B cell (primary cell): ENCODE measurements at regions not wholly inside any gene's neighbourhood (a gene's known extent, or its start where the extent isn't known, plus 50 kb on each side); places are given as distances from the start of the nearest gene placed in this dataset.

Source experiments
- ATAC-seq: fragments of 200-7000 bp; cut with Tn5 transposase; one replicate; pipeline ENCODE4 v1.10.0; 2021; ENCODE audit warnings: low read depth, mild to moderate bottlenecking, moderate number of reproducible peaks, moderate library complexity
- CTCF ChIA-PET: fragments of 350-600 bp; sonication (Branson Sonifier 250); formaldehyde crosslinking; loops from one replicate; lab custom pipeline; 2021; ENCODE audit warnings: antibody characterized with exemption, inconsistent platforms; lab: Charles Lee
- POLR2A ChIA-PET: fragments of 350-600 bp; sonication (Branson Sonifier 250); formaldehyde crosslinking; loops from one replicate; lab custom pipeline; 2021; ENCODE audit warnings: antibody characterized with exemption; lab: Charles Lee
- DNase-seq: peaks from one replicate; pipeline ENCODE4 v3.0.0; 2013
- H2AFZ ChIP-seq: 2 replicates; pipeline ENCODE4 v1.6.1; 2012; ENCODE audit warnings: mild to moderate bottlenecking, low read depth, low read length; ENCODE audit not compliant: insufficient read depth, poor library complexity, severe bottlenecking
- H3K27ac ChIP-seq, 2 donors: 1 replicate in 1 of 2; 2 replicates in 1 of 2; pipeline ENCODE4 v1.5.1; 2012 to 2013; ENCODE audit warnings: low read length in 2 of 2, mild to moderate bottlenecking in 2 of 2, moderate library complexity in 1 of 2
- H3K27me3 ChIP-seq, 4 experiments: fragments of 200-600 bp in 1 of 4; sonication (generic) in 1 of 4; replicated peaks in 1 of 4; 1 replicate in 2 of 4; 2 replicates in 2 of 4; pipeline versions ENCODE4 v1.6.1 to v1.7.0; 2013 to 2016; ENCODE audit warnings: low read length in 3 of 4, mild to moderate bottlenecking in 2 of 4, mixed read lengths in 1 of 4, moderate library complexity in 1 of 4; ENCODE audit not compliant: insufficient read depth in 4 of 4, control insufficient read depth in 3 of 4; ENCODE audit errors: control extremely low read depth in 1 of 4
- H3K36me3 ChIP-seq, 2 experiments: replicated peaks in 1 of 2; 1 replicate in 1 of 2; 2 replicates in 1 of 2; pipeline versions ENCODE4 v1.6.1 to v1.7.1; 2013; ENCODE audit warnings: low read length in 1 of 2; ENCODE audit not compliant: insufficient read depth in 2 of 2, control insufficient read depth in 1 of 2; ENCODE audit errors: control extremely low read depth in 1 of 2, extremely low read depth in 1 of 2
- H3K4me1 ChIP-seq, 2 donors: fragments of 200-600 bp in 1 of 2; sonication (generic) in 1 of 2; 1 replicate in 1 of 2; 2 replicates in 1 of 2; pipeline versions ENCODE4 v1.5.1 to v1.6.1; 2013 to 2017; ENCODE audit warnings: low read length in 2 of 2; ENCODE audit not compliant: control insufficient read depth in 2 of 2, insufficient read depth in 2 of 2
- H3K4me2 ChIP-seq: replicated peaks from 2 replicates; pipeline ENCODE3; 2012; ENCODE audit warnings: mild to moderate bottlenecking, low read depth, low read length; ENCODE audit not compliant: poor library complexity, severe bottlenecking
- H3K4me3 ChIP-seq, 5 experiments: fragments of 200-600 bp in 1 of 5; sonication (generic) in 1 of 5; 1 replicate in 3 of 5; 2 replicates in 2 of 5; pipeline versions ENCODE4 v1.5.1 to v1.7.0; 2011 to 2016; ENCODE audit warnings: low read length in 4 of 5, mild to moderate bottlenecking in 4 of 5, low read depth in 2 of 5, control low read depth in 1 of 5, moderate library complexity in 1 of 5; ENCODE audit not compliant: insufficient read depth in 1 of 5; ENCODE audit errors: control extremely low read depth in 1 of 5, extremely low read depth in 1 of 5
- H3K79me2 ChIP-seq: fragments of 200-600 bp; sonication (generic); one replicate; pipeline ENCODE4 v1.6.0; 2016; ENCODE audit warnings: low read length; ENCODE audit not compliant: control insufficient read depth, insufficient read depth
- H3K9ac ChIP-seq: fragments of 200-600 bp; sonication (generic); 2 replicates; pipeline ENCODE4 v1.6.1; 2017; ENCODE audit warnings: mild to moderate bottlenecking, low read length, moderate library complexity
- H3K9me3 ChIP-seq, 3 donors: one replicate each; pipeline versions ENCODE4 v1.6.1 to v1.7.1; 2013; ENCODE audit warnings: low read length in 2 of 3; ENCODE audit not compliant: control insufficient read depth in 2 of 3, insufficient read depth in 1 of 3; ENCODE audit errors: control extremely low read depth in 1 of 3
- H4K20me1 ChIP-seq: 2 replicates; pipeline ENCODE4 v1.6.0; 2012; ENCODE audit warnings: mild to moderate bottlenecking, low read length; ENCODE audit not compliant: insufficient read depth, control insufficient read depth, poor library complexity, severe bottlenecking
- H3K27ac Mint-ChIP-seq: one replicate; pipeline ENCODE4 v1.8.0; 2021; ENCODE audit warnings: mixed read lengths
- H3K27me3 Mint-ChIP-seq: one replicate; pipeline ENCODE4 v1.8.0; 2021; ENCODE audit warnings: mixed read lengths
- H3K4me1 Mint-ChIP-seq: one replicate; pipeline ENCODE4 v1.8.0; 2021; ENCODE audit warnings: mixed read lengths
- H3K4me3 Mint-ChIP-seq: one replicate; pipeline ENCODE4 v1.8.0; 2021; ENCODE audit warnings: mixed read lengths
- H3K9me3 Mint-ChIP-seq: one replicate; pipeline ENCODE4 v1.8.0; 2022; ENCODE audit warnings: mixed read lengths; ENCODE audit not compliant: insufficient read depth
- EZH2 ChIP-seq: IDR thresholded peaks from 2 replicates; pipeline ENCODE4 v1.6.1; 2012; ENCODE audit warnings: borderline replicate concordance, low read depth, mild to moderate bottlenecking, moderate library complexity, low read length; ENCODE audit not compliant: insufficient read depth, poor library complexity, severe bottlenecking
- WGBS: methylation state at CpG from one replicate; pipeline ENCODE4 v1.1.5; 2013; ENCODE audit warnings: missing lambda C conversion rate; ENCODE audit not compliant: insufficient coverage; 5-methylcytosine and 5-hydroxymethylcytosine counted together
- intact Hi-C: fragments of 100-400 bp; cut with micrococcal nuclease; formaldehyde crosslinking; loops from one replicate; pipeline ENCODE4 v1.10.0; 2022
- TF ChIP-seq, protein P1 (sequence below): fragments of 200-600 bp; IDR thresholded peaks from one replicate; pipeline ENCODE4 v1.8.0; 2022; ENCODE audit warnings: antibody characterized with exemption, mild to moderate bottlenecking

DNA sequence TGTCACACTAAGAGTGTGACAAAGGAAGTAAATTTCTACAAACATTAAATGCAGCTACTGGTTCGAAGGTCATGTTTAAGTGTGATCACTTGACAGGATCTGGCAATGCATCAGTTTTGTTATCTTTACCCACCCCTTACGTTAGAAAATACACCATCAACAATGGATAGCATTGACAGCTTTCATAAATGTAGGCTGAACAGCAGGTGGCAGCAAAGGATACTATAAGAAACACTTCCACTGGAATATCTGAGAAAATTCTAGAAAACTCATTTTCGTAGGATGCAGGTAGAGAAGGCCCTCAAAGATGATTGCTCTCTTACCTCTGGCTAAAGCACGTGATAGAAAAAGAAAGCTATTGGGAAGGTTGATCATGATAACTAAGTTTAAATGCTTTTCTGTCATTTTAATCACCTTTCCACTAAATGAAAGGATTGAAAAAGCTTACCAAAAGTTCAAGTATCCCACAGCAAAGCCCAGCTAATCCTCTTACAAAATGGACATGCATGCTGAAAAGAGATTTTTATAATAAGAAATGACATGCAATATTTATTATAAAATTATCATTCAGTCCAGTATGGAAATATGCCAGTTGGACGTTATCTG is 292.5 kb downstream of the PARP8 start:
- peak; percentile 38 for DNase-seq
- intact Hi-C loops: loop anchor here (1.0 kb wide), 1 partner anchor 1698 kb away; no protein-coding TSS in a partner anchor
- peaks cover 0 to 22% (median 10%) of the 10 kb centered on the region in 4 experiments for H3K27me3 ChIP-seq
- H3K79me2 ChIP-seq: no peaks in the 10 kb centered on the region
- WGBS: no CpG with 5 or more reads among the region's 5 CpGs
- no peak overlapping the region for H2AFZ ChIP-seq
- no peaks in the 10 kb centered on the region for H3K9me3 Mint-ChIP-seq
- H3K4me1 ChIP-seq: peaks cover 13% of the 10 kb centered on the region in 2 donors
- no peak overlapping the region for H3K4me3 ChIP-seq
- H3K4me3 Mint-ChIP-seq: no peak overlapping the region
- H3K36me3 ChIP-seq: no peaks in the 10 kb centered on the region
- ChIA-PET CTCF (interaction anchor here (0.6 to 2.5 kb wide), 7 partner anchors 30 to 1700 kb away, joined by 3 to 13 read pairs (median 4); no protein-coding TSS in a partner anchor), POLR2A (no interaction called here)
- no peak for ATAC-seq
- peaks cover 46% of the 10 kb centered on the region for H3K27me3 Mint-ChIP-seq
- TF ChIP-seq, protein P1, sequence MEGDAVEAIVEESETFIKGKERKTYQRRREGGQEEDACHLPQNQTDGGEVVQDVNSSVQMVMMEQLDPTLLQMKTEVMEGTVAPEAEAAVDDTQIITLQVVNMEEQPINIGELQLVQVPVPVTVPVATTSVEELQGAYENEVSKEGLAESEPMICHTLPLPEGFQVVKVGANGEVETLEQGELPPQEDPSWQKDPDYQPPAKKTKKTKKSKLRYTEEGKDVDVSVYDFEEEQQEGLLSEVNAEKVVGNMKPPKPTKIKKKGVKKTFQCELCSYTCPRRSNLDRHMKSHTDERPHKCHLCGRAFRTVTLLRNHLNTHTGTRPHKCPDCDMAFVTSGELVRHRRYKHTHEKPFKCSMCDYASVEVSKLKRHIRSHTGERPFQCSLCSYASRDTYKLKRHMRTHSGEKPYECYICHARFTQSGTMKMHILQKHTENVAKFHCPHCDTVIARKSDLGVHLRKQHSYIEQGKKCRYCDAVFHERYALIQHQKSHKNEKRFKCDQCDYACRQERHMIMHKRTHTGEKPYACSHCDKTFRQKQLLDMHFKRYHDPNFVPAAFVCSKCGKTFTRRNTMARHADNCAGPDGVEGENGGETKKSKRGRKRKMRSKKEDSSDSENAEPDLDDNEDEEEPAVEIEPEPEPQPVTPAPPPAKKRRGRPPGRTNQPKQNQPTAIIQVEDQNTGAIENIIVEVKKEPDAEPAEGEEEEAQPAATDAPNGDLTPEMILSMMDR: peak; percentile 58
- no peak for TF ChIP-seq EZH2
- H4K20me1 ChIP-seq: no peaks in the 10 kb centered on the region
- no peak overlapping the region for H3K4me2 ChIP-seq
- H3K27ac Mint-ChIP-seq: no peak overlapping the region
- H3K27ac ChIP-seq: no peak overlapping the region
- peaks cover 9% of the 10 kb centered on the region for H3K4me1 Mint-ChIP-seq
- H3K9me3 ChIP-seq: peaks cover 0 to 10% (median 0%) of the 10 kb centered on the region in 3 donors
- no peak overlapping the region for H3K9ac ChIP-seq
